ENCODE measurements at regions not wholly inside any gene's neighbourhood (a gene's known extent, or its start where the extent isn't known, plus 50 kb on each side); places are given as distances from the start of the nearest gene placed in this dataset.
"Not testable (repeated sequence)": the region's sequence is repeated elsewhere in the genome, so short reads cannot be mapped to it uniquely, and the experiment has no call there.

DNA sequence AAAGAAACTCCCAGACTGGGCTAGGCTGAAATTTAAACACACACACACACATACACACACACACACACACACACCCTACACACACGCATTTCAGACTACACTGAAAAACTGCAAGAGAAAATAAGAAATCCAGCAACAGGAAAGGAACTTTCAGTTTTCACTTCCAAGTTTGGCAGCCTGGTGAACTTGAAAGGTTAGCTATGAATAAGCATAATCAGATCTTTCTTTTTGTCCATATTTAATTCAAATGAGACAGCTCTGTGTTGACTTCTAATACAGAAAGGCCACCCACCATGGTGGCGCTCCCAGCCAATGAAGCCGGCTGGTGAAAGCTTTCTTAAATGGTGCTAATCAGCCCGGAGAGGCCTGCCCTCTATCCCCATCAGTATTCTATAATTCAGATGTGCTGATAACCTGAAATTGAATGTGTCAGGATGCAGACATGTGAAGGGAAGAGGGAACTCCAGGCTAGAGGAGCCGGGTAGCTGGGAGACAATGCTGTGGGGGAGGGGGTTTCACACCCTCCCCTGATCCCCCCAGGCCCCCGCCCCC, 108.3 kb upstream of the ZNF536 start:
- POLR2A ChIA-PET = no interaction called here
- no peaks in the 10 kb centered on the region for H3K36me3 ChIP-seq (ENCODE audit: control insufficient read depth in 1 of 2, insufficient read depth in 2 of 2, low read length in 2 of 2)

DNA sequence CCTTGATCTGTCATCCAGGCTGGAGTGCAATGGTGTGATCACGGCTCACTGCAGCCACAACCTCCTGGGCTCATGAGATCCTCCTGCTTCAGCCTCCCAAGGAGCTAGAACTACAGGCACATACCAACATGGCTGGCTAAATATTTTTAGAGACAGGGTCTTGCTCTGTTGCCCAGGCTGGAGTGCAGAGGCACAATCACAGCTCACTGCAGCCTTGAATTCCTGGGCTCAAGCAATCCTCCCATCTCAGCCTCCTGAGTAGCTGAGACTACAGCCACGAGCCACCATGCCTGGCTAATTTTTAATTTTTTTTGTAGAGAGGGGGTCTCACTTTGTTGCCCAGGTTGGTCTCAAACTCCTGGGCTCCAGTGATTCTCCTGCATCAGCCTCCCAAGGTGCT, 106.3 kb upstream of the ZNF536 start:
- H3K9me2 ChIP-seq (ENCODE audit: insufficient read depth); BruUV-seq (replicated peaks); CTCF ChIA-PET; H3K4me2 ChIP-seq (ENCODE audit: low read length); H3K36me3 ChIP-seq (ENCODE audit: control insufficient read depth in 1 of 2, insufficient read depth in 2 of 2, low read length in 2 of 2); H3K9me3 ChIP-seq (ENCODE audit: control insufficient read depth in 1 of 2, insufficient read depth in 1 of 2, low read depth in 1 of 2, low read length in 2 of 2); intact Hi-C loops (cut with micrococcal nuclease); H2AFZ ChIP-seq (ENCODE audit: low read depth, low read length, poor library complexity, severe bottlenecking); H3K27ac ChIP-seq (ENCODE audit: low read depth, low read length); H3K79me2 ChIP-seq (ENCODE audit: insufficient read depth, low read length); DNase-seq (ENCODE audit: low read depth, low spot score); H4K20me1 ChIP-seq (ENCODE audit: insufficient read depth); ATAC-seq; RAD21 ChIA-PET (ENCODE audit: low non-redundant PET in 1 of 2, low total read pairs in 2 of 2, uncharacterized antibody in 2 of 2, unreplicated experiment in 2 of 2); H3K4me3 ChIP-seq (replicated peaks in 1 of 2; ENCODE audit: low read depth in 1 of 2, low read length in 2 of 2); POLR2A ChIA-PET; H3K4me1 ChIP-seq (ENCODE audit: control insufficient read depth in 1 of 2, insufficient read depth in 2 of 2, low read length in 2 of 2); H3K9ac ChIP-seq (ENCODE audit: low read length): not testable (repeated sequence)
- peaks cover 62% of the 10 kb centered on the region for H3K27me3 ChIP-seq (ENCODE audit: insufficient read depth, low read length)

More for the DNA sequence above, 108.3 kb upstream of the ZNF536 start:
- Histone ChIP-seq H3K4me1 (ENCODE audit: control insufficient read depth in 1 of 2, insufficient read depth in 2 of 2, low read length in 2 of 2) (no peaks in the 10 kb centered on the region), H3K4me2 (ENCODE audit: low read length) (no peak overlapping the region), H3K27ac (ENCODE audit: low read depth, low read length) (no peak overlapping the region), H2AFZ (ENCODE audit: low read depth, low read length, poor library complexity, severe bottlenecking) (no peak overlapping the region), H3K9ac (ENCODE audit: low read length) (no peak overlapping the region), H3K79me2 (ENCODE audit: insufficient read depth, low read length) (no peaks in the 10 kb centered on the region), H3K9me3 (ENCODE audit: control insufficient read depth in 1 of 2, insufficient read depth in 1 of 2, low read depth in 1 of 2, low read length in 2 of 2) (no peaks in the 10 kb centered on the region), H3K27me3 (ENCODE audit: insufficient read depth, low read length) (peaks cover 49% of the 10 kb centered on the region), H3K4me3 (replicated peaks in 1 of 2; ENCODE audit: low read depth in 1 of 2, low read length in 2 of 2) (no peak overlapping the region), H3K9me2 (ENCODE audit: insufficient read depth) (no peaks in the 10 kb centered on the region), H4K20me1 (ENCODE audit: insufficient read depth) (no peaks in the 10 kb centered on the region)
- no peak for ATAC-seq
- BruUV-seq (replicated peaks) = no TSS peak
- DNase-seq (ENCODE audit: low read depth, low spot score) = no peak
- intact Hi-C loops (cut with micrococcal nuclease) = no loop called here
- CTCF ChIA-PET = no interaction called here
- RAD21 ChIA-PET (ENCODE audit: low non-redundant PET in 1 of 2, low total read pairs in 2 of 2, uncharacterized antibody in 2 of 2, unreplicated experiment in 2 of 2) = no interaction called here
- no peak for TF ChIP-seq RAD21 (IDR thresholded peaks at IDR 0.05; ENCODE audit: low read depth)
- no peak for TF ChIP-seq POLR2A (IDR thresholded peaks at IDR 0.05; ENCODE audit: borderline replicate concordance, extremely low read depth, insufficient read depth, insufficient read length)
- TF ChIP-seq ELF1 (IDR thresholded peaks at IDR 0.05; ENCODE audit: borderline replicate concordance, low read depth) = no peak
- no peak for TF ChIP-seq SIN3A (IDR thresholded peaks at IDR 0.05; ENCODE audit: low read depth)

DNA sequence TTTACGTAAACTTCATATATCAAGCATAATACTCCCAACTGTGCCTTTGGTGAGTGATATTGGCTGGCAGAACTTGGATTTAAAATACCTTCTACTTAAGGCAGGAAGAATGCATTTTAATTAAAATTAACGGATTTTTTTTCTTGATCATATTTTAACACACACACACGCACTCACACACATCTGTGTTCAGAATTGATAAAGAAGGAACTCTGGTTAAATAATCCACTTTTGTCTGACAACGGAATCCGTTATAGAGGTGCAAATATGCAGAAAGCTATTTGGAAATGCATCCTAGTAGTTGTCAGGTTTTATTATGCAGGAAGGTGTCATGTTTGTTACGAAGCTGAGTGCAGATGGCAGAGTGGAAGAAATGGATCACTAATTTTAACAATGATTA, 105.5 kb upstream of the ZNF536 start:
- no peaks in the 10 kb centered on the region for H3K4me1 ChIP-seq (ENCODE audit: control insufficient read depth in 1 of 2, insufficient read depth in 2 of 2, low read length in 2 of 2)
- POLR2A ChIA-PET = no interaction called here
- H3K9ac ChIP-seq (ENCODE audit: low read length) = no peak overlapping the region
- no peak overlapping the region for H3K4me3 ChIP-seq (replicated peaks in 1 of 2; ENCODE audit: low read depth in 1 of 2, low read length in 2 of 2)
- H3K9me3 ChIP-seq (ENCODE audit: control insufficient read depth in 1 of 2, insufficient read depth in 1 of 2, low read depth in 1 of 2, low read length in 2 of 2) = no peaks in the 10 kb centered on the region
- no peak overlapping the region for H3K4me2 ChIP-seq (ENCODE audit: low read length)
- no peaks in the 10 kb centered on the region for H3K79me2 ChIP-seq (ENCODE audit: insufficient read depth, low read length)
- H3K27me3 ChIP-seq (ENCODE audit: insufficient read depth, low read length) = peaks cover 63% of the 10 kb centered on the region
- H2AFZ ChIP-seq (ENCODE audit: low read depth, low read length, poor library complexity, severe bottlenecking) = no peak overlapping the region
- H4K20me1 ChIP-seq (ENCODE audit: insufficient read depth) = no peaks in the 10 kb centered on the region
- RAD21 ChIA-PET (ENCODE audit: low non-redundant PET in 1 of 2, low total read pairs in 2 of 2, uncharacterized antibody in 2 of 2, unreplicated experiment in 2 of 2) = no interaction called here
- DNase-seq (ENCODE audit: low read depth, low spot score) (no peak), ATAC-seq (no peak)
- no peaks in the 10 kb centered on the region for H3K9me2 ChIP-seq (ENCODE audit: insufficient read depth)
- CTCF ChIA-PET = no interaction called here
- BruUV-seq (replicated peaks) = no TSS peak
- intact Hi-C loops (cut with micrococcal nuclease) = no loop called here
- H3K36me3 ChIP-seq (ENCODE audit: control insufficient read depth in 1 of 2, insufficient read depth in 2 of 2, low read length in 2 of 2) = no peaks in the 10 kb centered on the region
- no peak overlapping the region for H3K27ac ChIP-seq (ENCODE audit: low read depth, low read length)
- no peak for TF ChIP-seq POLR2AphosphoS5 (IDR thresholded peaks at IDR 0.05; ENCODE audit: low read depth, low read length)
- no peak for TF ChIP-seq TCF7L2 (IDR thresholded peaks at IDR 0.05; ENCODE audit: borderline replicate concordance, extremely low read depth, insufficient read depth, insufficient read length)
- TF ChIP-seq ZNF274 (IDR thresholded peaks at IDR 0.05; ENCODE audit: low read depth, low read length) = no peak
- no peak for TF ChIP-seq CEBPB (IDR thresholded peaks at IDR 0.05; ENCODE audit: low read depth)
- TF ChIP-seq, protein P1, sequence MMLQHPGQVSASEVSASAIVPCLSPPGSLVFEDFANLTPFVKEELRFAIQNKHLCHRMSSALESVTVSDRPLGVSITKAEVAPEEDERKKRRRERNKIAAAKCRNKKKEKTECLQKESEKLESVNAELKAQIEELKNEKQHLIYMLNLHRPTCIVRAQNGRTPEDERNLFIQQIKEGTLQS (IDR thresholded peaks at IDR 0.05) = no peak
- no peak for TF ChIP-seq ZFX (IDR thresholded peaks at IDR 0.05)
- TF ChIP-seq JUND (IDR thresholded peaks at IDR 0.05) = no peak
- TF ChIP-seq POLR2A (IDR thresholded peaks at IDR 0.05; ENCODE audit: borderline replicate concordance, extremely low read depth, insufficient read depth, insufficient read length) = no peak
- no peak for TF ChIP-seq EGR1 (IDR thresholded peaks at IDR 0.05; ENCODE audit: low read depth)
- no peak for TF ChIP-seq EZH2 (IDR thresholded peaks at IDR 0.05)
- no peak for TF ChIP-seq YY1 (IDR thresholded peaks at IDR 0.05; ENCODE audit: extremely low read depth, insufficient replicate concordance, low read depth, low read length)
- TF ChIP-seq ELF1 (IDR thresholded peaks at IDR 0.05; ENCODE audit: borderline replicate concordance, low read depth) = no peak
- no peak for TF ChIP-seq SP1 (IDR thresholded peaks at IDR 0.05; ENCODE audit: low read depth)
- TF ChIP-seq SIN3A (IDR thresholded peaks at IDR 0.05; ENCODE audit: low read depth) = no peak
